GM18511 (cell line): ENCODE measurements at regions not wholly inside any gene's neighbourhood (a gene's known extent, or its start where the extent isn't known, plus 50 kb on each side); places are given as distances from the start of the nearest gene placed in this dataset.
"Not testable (repeated sequence)": the region's sequence is repeated elsewhere in the genome, so short reads cannot be mapped to it uniquely, and the experiment has no call there.

Experiments
- ATAC-seq: cut with Tn5 transposase; IDR thresholded peaks from one replicate; pipeline ENCODE4 v1.9.1; 2021; ENCODE audit warnings: mild to moderate bottlenecking, moderate library complexity; ENCODE audit not compliant: unreplicated experiment

GRCh38 chr5:167857321-167857720 lies 434.1 kb upstream of the WWC1 start:
- ATAC-seq: no peak

- ATAC-seq: not testable (repeated sequence)
Observed at GRCh38 chr5:167858186-167858855, 433.1 kb upstream of the WWC1 start.

- ATAC-seq: no peak
Observed at GRCh38 chr5:167861129-167861927, 430.1 kb upstream of the WWC1 start.

- ATAC-seq: no peak
Observed at GRCh38 chr5:167861928-167862426, 429.5 kb upstream of the WWC1 start.

GRCh38 chr5:167863883-167864282 lies 427.6 kb upstream of the WWC1 start:
- ATAC-seq: no peak

- ATAC-seq: no peak
Observed at GRCh38 chr5:167864801-167865200, 426.6 kb upstream of the WWC1 start.

GRCh38 chr5:167866797-167867196 lies 424.6 kb upstream of the WWC1 start:
- no peak for ATAC-seq

GRCh38 chr5:167867281-167867680 lies 424.2 kb upstream of the WWC1 start:
- no peak for ATAC-seq

- ATAC-seq: no peak
Observed at GRCh38 chr5:167869125-167869524, 422.3 kb upstream of the WWC1 start.

GRCh38 chr5:167870055-167870454 lies 421.4 kb upstream of the WWC1 start:
- ATAC-seq: no peak

GRCh38 chr5:167871091-167871490 lies 420.4 kb upstream of the WWC1 start:
- ATAC-seq: no peak

- no peak for ATAC-seq
Observed at GRCh38 chr5:167872791-167873190, 418.7 kb upstream of the WWC1 start.

- ATAC-seq: no peak
Observed at GRCh38 chr5:167877114-167877722, 414.2 kb upstream of the WWC1 start.

GRCh38 chr5:167877924-167878323 lies 413.5 kb upstream of the WWC1 start:
- ATAC-seq: no peak

GRCh38 chr5:167880420-167880819 lies 411.0 kb upstream of the WWC1 start:
- ATAC-seq: no peak

GRCh38 chr5:167881041-167881440 lies 410.4 kb upstream of the WWC1 start:
- ATAC-seq: no peak

GRCh38 chr5:167886196-167886595 lies 405.2 kb upstream of the WWC1 start:
- ATAC-seq: no peak

GRCh38 chr5:167888393-167888792 lies 403.1 kb upstream of the WWC1 start:
- ATAC-seq: no peak

- no peak for ATAC-seq
Observed at GRCh38 chr5:167889276-167889675, 402.2 kb upstream of the WWC1 start.

- ATAC-seq: no peak
Observed at GRCh38 chr5:167892352-167893115, 398.9 kb upstream of the WWC1 start.

GRCh38 chr5:167893271-167893670 lies 398.2 kb upstream of the WWC1 start:
- no peak for ATAC-seq
